Astrocyte of the cerebellum (primary cell): ENCODE measurements at regions not wholly inside any gene's neighbourhood (a gene's known extent, or its start where the extent isn't known, plus 50 kb on each side); places are given as distances from the start of the nearest gene placed in this dataset.
A peak's percentile ranks its signal among the peaks of the same experiment; 100 is the strongest.

ENCODE experiments used
- DNase-seq: peaks from one replicate; pipeline ENCODE4 v3.0.0-alpha.2; 2011; ENCODE audit warnings: low read depth
- H3K4me3 ChIP-seq: 2 replicates; pipeline ENCODE4 v1.5.1; 2011; ENCODE audit warnings: mild to moderate bottlenecking, low read depth, low read length, moderate library complexity
- in situ Hi-C: cut with HindIII; loops from 2 replicates; pipeline ENCODE4 v1.10.0; 2017; ENCODE audit warnings: low sequenced_read_pairs
- TF ChIP-seq, protein P1 (sequence below): IDR thresholded peaks from 2 replicates; pipeline ENCODE4 v1.5.1; 2012; ENCODE audit warnings: low read length, low read depth, moderate library complexity, mild to moderate bottlenecking; ENCODE audit errors: missing control alignments

- in situ Hi-C loops: no loop called here
- TF ChIP-seq, protein P1, sequence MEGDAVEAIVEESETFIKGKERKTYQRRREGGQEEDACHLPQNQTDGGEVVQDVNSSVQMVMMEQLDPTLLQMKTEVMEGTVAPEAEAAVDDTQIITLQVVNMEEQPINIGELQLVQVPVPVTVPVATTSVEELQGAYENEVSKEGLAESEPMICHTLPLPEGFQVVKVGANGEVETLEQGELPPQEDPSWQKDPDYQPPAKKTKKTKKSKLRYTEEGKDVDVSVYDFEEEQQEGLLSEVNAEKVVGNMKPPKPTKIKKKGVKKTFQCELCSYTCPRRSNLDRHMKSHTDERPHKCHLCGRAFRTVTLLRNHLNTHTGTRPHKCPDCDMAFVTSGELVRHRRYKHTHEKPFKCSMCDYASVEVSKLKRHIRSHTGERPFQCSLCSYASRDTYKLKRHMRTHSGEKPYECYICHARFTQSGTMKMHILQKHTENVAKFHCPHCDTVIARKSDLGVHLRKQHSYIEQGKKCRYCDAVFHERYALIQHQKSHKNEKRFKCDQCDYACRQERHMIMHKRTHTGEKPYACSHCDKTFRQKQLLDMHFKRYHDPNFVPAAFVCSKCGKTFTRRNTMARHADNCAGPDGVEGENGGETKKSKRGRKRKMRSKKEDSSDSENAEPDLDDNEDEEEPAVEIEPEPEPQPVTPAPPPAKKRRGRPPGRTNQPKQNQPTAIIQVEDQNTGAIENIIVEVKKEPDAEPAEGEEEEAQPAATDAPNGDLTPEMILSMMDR: no peak
- DNase-seq: no peak
- no peak overlapping the region for H3K4me3 ChIP-seq
Observed at GRCh38 chr13:68872338-68872737, 1235.3 kb upstream of the ATXN8OS start.

- in situ Hi-C loops: no loop called here
- TF ChIP-seq, protein P1: no peak
- no peak for DNase-seq
- H3K4me3 ChIP-seq: no peak overlapping the region
Observed at GRCh38 chr13:68851026-68851425, 1256.6 kb upstream of the ATXN8OS start.

DNA sequence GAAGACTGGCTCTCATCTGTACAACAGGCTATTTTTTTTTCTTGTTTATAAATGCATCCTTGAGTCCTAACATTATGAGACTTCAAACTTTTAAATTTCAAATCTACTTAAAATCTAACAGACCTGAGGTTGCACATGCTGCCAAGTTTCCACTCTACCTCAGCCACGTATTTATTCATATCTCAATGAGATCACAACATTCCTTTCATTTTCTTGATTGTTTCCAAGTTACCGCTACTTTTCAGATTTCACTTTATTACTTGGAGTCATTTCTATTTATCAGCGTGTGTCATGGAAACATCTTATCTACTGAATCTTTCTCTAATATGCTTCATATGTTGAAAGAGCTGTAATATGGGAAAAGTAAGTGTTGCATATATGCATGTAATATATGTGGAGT is 1257.5 kb upstream of the ATXN8OS start:
- TF ChIP-seq, protein P1: no peak
- in situ Hi-C loops: no loop called here
- DNase-seq: peak; percentile 35
- H3K4me3 ChIP-seq: no peak overlapping the region

DNA sequence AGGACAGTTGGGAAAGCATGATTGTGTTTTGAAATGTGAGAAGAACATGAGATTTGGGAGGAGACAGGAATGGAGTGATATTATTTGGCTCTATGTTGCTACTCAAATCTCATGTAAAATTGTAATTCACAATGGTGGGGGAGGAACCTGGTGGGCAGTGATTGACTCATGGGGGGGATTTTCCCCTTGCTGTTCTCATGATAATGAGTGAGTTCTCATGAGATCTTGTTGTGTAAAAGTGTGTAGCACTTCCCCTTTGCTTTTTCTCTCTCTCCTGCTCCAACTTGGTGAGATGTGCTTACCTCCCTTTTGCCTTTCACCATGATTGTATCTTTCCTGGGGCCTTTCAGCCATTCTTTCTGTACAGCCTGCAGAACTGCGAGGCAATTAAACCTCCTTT is 1261.0 kb upstream of the ATXN8OS start:
- no peak overlapping the region for H3K4me3 ChIP-seq
- TF ChIP-seq, protein P1: no peak
- DNase-seq: no peak
- in situ Hi-C loops: no loop called here

- in situ Hi-C loops: no loop called here
Observed at GRCh38 chr13:68834375-68834774, 1273.3 kb upstream of the ATXN8OS start.

GRCh38 chr13:68816715-68817114 is 1290.9 kb upstream of the ATXN8OS start:
- H3K4me3 ChIP-seq: no peak overlapping the region
- DNase-seq: no peak
- TF ChIP-seq, protein P1: no peak
- in situ Hi-C loops: no loop called here

More at GRCh38 chr13:68834375-68834774, 1273.3 kb upstream of the ATXN8OS start:
- no peak for DNase-seq
- H3K4me3 ChIP-seq: no peak overlapping the region
- TF ChIP-seq, protein P1: no peak
